ENCODE measurements at regions not wholly inside any gene's neighbourhood (a gene's known extent, or its start where the extent isn't known, plus 50 kb on each side); places are given as distances from the start of the nearest gene placed in this dataset.

- DNase-seq (ENCODE audit: low spot score in 2 of 2) = no peak
- no peaks in the 10 kb centered on the region for H3K4me1 ChIP-seq
- H3K36me3 ChIP-seq = no peaks in the 10 kb centered on the region
- whole genome bisulfite sequencing, 2 donors = 83 to 94% methylated on average over 2 of the region's 2 CpGs
- H3K27me3 ChIP-seq = no peaks in the 10 kb centered on the region
- TF ChIP-seq EP300 (IDR thresholded peaks at IDR 0.05) (no peak), POLR2A (IDR thresholded peaks at IDR 0.05) (no peak), CTCF (IDR thresholded peaks at IDR 0.05) (no peak)
- H3K27ac ChIP-seq = no peak overlapping the region
- peaks cover 0 to 6% (median 3%) of the 10 kb centered on the region in 4 donors for H3K9me3 ChIP-seq
- no peak overlapping the region for H3K4me3 ChIP-seq
These were observed 122.6 kb downstream of the CD8B2 start for GRCh38 chr2:106609780-106610179.

- H3K27me3 ChIP-seq = no peaks in the 10 kb centered on the region
- no peak overlapping the region for H3K4me3 ChIP-seq
- H3K27ac ChIP-seq = no peak overlapping the region
- TF ChIP-seq CTCF (IDR thresholded peaks at IDR 0.05) (no peak), POLR2A (IDR thresholded peaks at IDR 0.05) (no peak), EP300 (IDR thresholded peaks at IDR 0.05) (no peak)
- no peaks in the 10 kb centered on the region for H3K36me3 ChIP-seq
- no peaks in the 10 kb centered on the region for H3K4me1 ChIP-seq
- no peak for DNase-seq (ENCODE audit: low spot score in 2 of 2)
- WGBS, 2 donors = 59 to 64% methylated on average over 5 of the region's 5 CpGs
- peaks cover 0 to 6% (median 3%) of the 10 kb centered on the region in 4 donors for H3K9me3 ChIP-seq
These were observed 127.5 kb downstream of the CD8B2 start for GRCh38 chr2:106614511-106615291.

GRCh38 chr2:106618614-106619013 lies 131.4 kb downstream of the CD8B2 start:
- Histone ChIP-seq H3K27me3 (no peaks in the 10 kb centered on the region), H3K4me3 (no peak overlapping the region), H3K9me3 (no peaks in the 10 kb centered on the region), H3K4me1 (no peaks in the 10 kb centered on the region), H3K36me3 (no peaks in the 10 kb centered on the region), H3K27ac (no peak overlapping the region)
- WGBS, 2 donors = 64 to 68% methylated on average over 3 of the region's 3 CpGs
- TF ChIP-seq CTCF (IDR thresholded peaks at IDR 0.05) (no peak), POLR2A (IDR thresholded peaks at IDR 0.05) (no peak), EP300 (IDR thresholded peaks at IDR 0.05) (no peak)
- DNase-seq (ENCODE audit: low spot score in 2 of 2) = no peak

DNA sequence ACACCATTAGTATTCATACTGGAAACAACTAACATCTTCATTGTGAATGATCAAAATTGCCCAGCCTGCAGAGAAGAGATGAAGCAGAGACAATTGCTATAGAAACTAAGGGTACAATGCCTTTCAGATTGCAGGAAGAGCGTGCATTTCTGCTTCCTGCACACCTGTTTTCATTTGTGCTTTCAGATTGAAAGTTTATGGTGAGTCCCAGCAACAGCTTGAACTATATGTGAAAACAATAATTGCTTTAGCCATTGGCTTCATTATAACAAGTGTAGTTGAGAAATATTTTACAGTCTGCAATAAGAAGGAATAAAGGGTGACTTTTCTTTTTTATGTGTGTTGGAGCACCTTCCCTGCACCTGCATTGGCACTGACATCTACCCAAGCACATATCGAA lies 136.3 kb downstream of the CD8B2 start:
- WGBS, 2 donors = 62 to 80% methylated on average over 2 of the region's 2 CpGs
- DNase-seq (ENCODE audit: low spot score in 2 of 2) = no peak
- Histone ChIP-seq H3K4me1 (no peaks in the 10 kb centered on the region), H3K27me3 (no peaks in the 10 kb centered on the region), H3K9me3 (peaks cover 0 to 12% (median 0%) of the 10 kb centered on the region in 4 donors), H3K4me3 (no peak overlapping the region), H3K36me3 (no peaks in the 10 kb centered on the region), H3K27ac (no peak overlapping the region)
- no peak for TF ChIP-seq POLR2A (IDR thresholded peaks at IDR 0.05)
- no peak for TF ChIP-seq CTCF (IDR thresholded peaks at IDR 0.05)
- no peak for TF ChIP-seq EP300 (IDR thresholded peaks at IDR 0.05)

DNA sequence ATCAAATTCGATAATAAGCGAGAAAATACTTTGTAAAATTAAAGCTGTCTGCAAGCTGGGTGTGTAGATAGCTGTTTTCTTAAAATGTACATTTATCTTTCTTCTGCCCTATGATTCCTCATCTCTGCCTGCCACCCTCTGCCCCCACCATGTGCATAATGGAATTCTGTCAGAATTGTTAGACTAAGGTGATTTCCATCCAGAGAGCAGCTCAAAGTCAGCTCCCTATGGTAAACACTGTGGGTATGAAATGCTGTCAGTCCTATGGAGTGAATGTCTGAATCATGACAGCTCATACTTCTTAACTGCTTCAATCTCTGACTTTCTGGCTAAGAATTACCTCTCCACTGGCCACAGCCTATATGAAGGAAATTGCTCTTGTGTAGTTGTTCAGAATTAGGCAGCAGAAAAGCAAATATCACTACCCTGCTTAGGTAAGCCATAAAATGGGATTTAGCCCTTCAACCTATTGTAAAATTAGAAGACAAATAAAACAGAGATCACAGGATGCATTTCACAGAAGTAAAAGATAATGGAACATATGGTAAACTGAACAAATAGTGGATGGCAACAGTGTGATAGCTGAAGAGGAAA lies 137.7 kb downstream of the CD8B2 start:
- no peak overlapping the region for H3K27ac ChIP-seq
- DNase-seq (ENCODE audit: low spot score in 2 of 2) = no peak
- H3K4me3 ChIP-seq = no peak overlapping the region
- no peaks in the 10 kb centered on the region for H3K36me3 ChIP-seq
- 69 to 94% methylated on average over 2 of the region's 2 CpGs for WGBS, 2 donors
- no peaks in the 10 kb centered on the region for H3K4me1 ChIP-seq
- TF ChIP-seq CTCF (IDR thresholded peaks at IDR 0.05) = no peak
- TF ChIP-seq POLR2A (IDR thresholded peaks at IDR 0.05) = no peak
- TF ChIP-seq EP300 (IDR thresholded peaks at IDR 0.05) = no peak
- H3K9me3 ChIP-seq = peaks cover 0 to 15% (median 0%) of the 10 kb centered on the region in 4 donors
- no peaks in the 10 kb centered on the region for H3K27me3 ChIP-seq
